ENCODE measurements at regions not wholly inside any gene's neighbourhood (a gene's known extent, or its start where the extent isn't known, plus 50 kb on each side); places are given as distances from the start of the nearest gene placed in this dataset.

DNA sequence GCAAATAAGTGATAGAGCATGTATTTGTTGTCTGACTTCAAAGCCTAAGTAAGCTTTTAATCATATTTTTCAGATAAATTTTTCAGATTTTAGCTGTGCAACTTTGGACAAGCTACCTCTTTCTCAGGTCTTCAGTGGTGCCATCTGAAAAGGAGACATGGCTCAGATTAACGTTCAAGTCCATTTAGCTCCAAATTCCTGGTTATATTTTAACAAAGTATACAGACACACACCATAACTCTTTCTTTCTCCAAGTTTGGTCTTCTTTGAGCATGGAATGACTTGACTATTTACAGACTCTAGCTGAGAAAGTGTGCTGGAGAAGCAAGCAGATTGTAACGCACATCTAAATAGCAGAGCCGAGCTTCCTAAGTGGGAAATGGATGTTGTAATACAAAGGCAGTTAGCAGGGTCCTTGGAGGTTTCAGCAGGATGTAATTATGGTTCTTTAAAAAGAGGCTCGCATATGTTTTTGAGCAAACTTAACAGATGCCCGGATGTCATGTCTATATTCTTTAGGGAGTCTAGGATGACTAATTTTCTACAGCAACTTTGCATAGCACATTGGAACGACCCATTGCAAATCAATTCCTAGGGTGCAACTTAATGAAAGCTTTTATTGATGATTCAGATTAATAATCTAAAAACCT is 128.1 kb upstream of the E2F8 start:
- DNase-seq (ENCODE audit: low read depth): peak; percentile 75

GRCh38 chr11:19366992-19367709 is 126.4 kb upstream of the E2F8 start:
- no peak for DNase-seq (ENCODE audit: low read depth)

DNA sequence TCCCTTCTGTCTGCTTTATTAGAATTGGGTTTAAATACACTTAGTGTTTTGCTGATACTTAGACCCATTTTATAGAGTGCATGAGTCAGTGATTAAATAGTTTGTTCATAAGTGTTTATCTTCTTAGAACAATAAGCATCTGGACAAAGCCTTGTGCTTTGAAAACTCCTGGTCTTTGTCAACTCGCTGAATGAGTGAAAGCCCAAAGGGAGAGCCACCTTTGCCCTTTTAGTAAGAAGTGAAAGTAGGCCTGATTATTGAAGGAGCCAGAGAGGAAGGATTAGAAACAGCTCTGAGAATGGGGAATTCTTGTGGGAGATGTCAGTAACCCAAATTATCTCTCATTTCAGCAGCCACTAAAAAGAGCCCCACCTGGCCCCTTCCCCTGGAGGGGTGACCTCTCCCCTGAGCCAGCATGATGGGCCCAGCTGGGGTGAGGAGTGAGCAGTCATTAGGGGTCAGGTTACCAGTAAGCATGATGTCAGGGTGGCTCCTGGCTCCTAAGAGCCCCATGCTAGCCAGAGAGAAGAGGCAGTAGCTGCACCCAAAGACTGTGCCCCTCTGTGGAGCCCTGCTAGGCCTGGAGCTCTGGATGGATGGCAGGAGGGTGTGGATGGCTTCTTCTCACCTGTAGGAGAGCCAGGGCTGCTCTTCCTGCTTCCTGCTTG is 125.1 kb upstream of the E2F8 start:
- no peak for DNase-seq (ENCODE audit: low read depth)

DNA sequence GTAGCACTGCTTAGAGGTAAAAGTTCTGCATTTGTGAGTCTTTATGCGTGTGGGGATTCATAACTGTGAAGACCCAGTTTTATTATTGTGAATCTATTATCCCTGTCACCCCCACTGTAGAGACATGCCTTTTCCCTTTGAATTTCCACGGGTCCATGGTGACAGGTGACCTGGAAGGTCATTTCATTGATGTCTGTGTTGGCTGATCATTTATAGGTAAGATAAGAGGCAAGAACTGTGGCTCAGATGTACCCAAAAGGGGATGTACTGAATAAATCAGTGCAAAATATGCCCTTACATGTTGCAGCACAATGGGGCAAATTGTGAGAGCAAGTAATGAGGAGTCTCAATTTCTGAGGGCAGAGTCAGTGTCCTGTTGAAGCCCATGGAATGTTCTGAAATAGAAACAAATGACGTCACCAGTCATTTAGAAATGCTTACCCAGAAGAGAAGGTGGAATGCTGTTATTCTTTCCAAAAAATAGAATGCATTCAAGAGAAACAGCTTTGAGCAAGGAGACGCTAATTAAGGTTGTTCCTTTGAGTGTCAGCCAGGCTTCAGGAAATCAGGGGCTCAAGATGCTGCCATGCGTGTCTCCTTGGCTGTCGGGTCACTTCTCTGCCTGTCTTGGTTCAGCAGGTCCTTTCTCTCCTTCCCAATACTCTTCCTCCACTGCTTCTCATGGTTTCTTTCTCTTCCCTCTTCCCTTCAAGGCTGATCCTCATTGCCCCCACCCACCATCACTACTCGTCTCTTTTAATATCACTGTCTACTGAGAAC is 118.7 kb upstream of the E2F8 start:
- no peak for DNase-seq (ENCODE audit: low read depth)

DNA sequence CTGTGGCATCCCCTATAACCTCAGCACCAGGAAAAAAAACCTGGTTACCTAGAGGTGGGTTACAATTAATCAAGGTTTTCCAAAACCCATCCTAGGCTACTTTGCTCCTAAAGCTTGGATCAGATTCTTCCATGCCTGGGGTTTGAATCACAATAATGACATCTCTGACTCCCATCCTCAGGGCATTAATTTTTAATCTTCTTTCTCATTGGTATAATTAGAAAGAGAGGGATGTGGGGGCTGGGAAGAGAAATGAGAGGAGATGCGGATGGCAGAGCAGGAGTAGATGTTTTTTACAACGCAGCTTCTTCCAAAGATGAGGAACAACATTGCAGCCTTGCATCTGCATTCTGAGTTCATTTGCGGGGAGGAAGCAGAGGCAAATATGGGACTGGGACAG is 117.2 kb upstream of the E2F8 start:
- no peak for DNase-seq (ENCODE audit: low read depth)

DNA sequence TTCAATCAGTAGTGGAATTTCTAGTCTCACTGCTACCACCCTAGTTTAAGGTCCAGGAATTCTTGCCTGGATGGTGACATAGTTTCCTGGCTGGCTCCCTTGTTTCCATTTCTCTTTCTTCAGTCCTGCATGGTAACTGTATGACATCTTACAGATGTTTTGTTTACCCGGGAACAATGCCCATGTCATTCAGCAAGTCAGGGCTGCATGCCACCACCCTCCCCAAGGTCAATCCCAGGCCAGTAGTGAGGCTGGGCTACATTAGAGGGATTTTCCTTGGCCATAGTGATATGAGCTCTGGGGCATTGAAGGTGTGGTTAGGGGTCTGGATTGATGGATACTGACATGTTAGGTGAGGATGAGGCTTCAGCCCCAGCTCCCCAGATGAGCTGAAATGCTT is 114.9 kb upstream of the E2F8 start:
- DNase-seq (ENCODE audit: low read depth): no peak

DNA sequence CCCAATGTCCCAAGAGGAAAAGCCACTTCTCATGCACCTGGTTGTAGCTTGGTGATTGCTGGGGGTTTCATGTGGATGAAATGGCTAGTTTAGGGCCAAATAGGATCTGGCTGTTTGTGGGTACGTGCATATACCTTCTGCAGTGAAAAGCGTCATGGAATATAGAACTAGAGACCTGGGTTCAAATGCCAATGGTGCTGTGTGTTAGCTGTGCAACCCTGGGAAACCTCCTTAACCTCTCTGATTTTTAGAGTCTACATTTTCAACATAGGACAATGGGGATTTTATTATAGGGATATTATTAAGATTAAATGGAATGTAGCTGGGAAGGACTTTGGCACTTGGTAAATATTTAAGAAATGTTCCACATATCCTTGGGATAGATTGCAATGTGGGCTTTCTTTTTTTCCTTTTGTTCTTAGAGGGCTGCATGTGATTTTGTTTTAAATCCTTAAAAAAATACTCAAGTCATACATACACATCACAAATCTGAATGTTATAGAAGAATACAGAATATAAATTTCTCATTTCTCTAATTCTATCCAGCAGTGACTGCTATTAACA is 112.6 kb upstream of the E2F8 start:
- DNase-seq (ENCODE audit: low read depth): no peak

- no peak for DNase-seq (ENCODE audit: low read depth)
Measured at GRCh38 chr11:19352771-19353160, 112.0 kb upstream of the E2F8 start.

DNA sequence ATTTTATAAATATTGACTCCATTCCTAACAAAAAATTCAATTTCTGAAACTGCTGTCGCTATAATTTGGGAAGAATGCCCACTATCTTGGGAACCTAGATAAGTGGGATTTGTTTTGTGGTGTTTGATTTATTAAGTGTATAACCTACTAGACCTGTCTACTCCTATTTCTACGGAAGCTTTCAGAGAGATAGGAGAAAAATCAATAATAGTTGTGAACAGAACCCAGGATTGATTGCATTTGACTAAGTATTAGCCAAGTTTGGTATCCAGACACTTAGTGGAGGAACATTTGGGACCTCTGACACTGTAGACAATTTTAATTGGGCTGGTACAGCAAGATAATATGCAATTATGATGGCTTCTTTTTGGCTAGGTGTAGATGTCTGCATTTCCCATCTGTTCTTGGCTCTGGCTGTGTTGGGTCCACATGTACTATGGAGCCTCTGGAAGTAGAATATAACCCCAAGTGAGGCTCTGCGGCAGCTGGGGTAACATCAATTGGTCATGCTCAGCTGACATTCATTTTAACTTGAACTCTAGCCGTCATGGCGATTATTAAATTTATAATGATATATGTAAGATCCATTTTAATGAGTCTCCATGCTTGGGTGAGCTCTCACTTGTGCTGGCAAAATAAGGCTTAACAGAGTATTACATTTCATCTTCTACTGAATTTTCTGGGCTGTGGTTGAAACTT is 111.5 kb upstream of the E2F8 start:
- DNase-seq (ENCODE audit: low read depth): no peak

DNA sequence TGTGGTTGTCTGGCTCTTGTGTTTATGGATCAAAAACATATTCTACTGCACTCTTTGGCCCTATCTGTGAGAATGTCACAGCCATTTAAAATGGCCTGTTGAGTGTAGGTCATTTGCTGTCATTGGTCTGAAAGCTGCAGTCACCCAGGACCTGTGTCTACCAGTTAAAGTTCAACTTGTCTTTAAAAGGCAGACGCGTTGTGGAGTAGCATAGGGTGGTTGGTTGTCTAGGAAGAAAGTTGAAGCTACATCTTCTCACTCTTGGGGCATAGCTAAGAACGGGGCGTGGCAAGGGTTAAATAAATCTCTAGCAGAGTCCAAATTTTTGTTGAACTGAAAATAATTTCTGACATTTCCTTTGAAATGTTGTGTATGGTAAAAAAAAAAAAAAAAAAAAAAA is 110.7 kb upstream of the E2F8 start:
- no peak for DNase-seq (ENCODE audit: low read depth)

- DNase-seq (ENCODE audit: low read depth): no peak
Measured at GRCh38 chr11:19350160-19350559, 109.4 kb upstream of the E2F8 start.

- DNase-seq (ENCODE audit: low read depth): no peak
Measured at GRCh38 chr11:19349340-19350025, 108.7 kb upstream of the E2F8 start.

DNA sequence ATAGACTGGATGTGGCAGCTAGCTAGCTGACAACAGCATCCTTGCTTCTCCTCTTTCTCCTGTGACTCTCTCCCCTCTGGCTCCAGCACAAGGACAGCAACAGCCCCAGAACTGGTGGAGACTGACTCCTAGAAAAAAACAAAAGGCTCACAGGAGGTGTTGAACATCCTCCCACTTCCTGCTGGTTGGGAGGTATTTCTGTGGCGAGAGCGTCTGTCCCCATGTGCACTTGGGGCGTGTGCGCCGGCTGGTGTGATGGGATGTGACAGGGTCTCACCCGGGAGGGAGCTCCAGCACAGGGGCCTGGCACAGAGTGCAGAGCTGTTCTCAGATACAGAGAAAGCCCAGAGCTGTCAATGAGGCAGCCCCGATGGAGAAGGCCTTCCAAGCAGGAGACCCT is 107.2 kb upstream of the E2F8 start:
- no peak for DNase-seq (ENCODE audit: low read depth)

DNA sequence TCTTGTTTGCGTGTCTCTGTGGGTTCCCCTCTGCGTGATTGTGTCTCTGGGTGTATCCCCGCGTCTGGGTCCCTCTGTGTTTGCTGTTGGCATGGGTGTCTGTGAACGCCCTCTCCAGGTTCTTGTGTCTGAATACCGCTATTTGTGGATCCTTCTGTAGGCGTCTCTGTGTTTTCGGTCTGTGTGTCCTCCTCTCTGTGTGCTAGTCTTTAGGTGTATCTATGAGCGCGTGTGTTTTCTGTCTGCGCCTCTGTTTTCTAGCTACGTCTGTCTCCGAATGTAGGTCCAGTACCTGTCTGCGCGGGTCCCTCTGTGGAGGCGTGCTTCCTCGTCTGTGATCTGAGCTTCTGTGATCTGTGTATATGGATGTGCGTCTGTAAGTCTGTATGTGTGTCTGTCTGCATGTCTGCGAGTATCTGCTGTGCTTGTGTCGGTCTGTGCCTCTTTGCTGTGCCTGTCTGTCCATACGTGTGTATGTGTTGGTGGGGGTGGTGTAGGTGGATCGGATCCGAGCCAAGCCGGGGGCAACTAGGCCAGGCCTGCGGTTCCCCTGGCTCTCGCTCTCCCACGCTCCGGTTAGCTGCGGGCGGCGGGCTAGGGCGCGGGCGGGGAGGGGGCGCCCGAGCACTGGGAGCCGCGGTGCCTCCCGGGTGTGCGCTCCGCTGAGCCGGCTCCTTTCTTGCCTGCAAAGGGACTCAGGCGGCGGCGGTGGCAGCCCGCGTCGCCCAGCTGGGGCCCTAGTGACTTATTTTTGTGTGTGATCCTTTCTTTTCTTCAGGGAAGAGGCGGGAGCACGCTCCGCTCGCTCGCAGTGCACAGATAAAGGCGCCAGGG is 105.3 kb upstream of the E2F8 start:
- DNase-seq (ENCODE audit: low read depth): no peak

DNA sequence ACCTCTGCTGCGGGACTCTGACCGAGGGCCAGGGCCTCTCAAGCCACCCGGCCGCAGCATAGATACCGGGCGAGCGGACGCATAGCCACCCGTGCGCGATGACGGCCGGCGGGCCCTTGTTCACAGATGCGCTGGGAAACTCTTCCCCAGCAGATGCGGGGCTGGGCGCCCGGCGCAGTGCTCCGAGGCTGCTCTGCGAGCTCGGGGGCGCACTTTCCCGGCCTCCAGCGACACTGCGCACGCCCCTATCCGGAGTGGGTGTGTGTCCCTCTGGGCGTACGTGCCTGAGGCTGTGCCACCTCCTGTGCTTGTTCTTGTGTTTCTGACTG is 104.7 kb upstream of the E2F8 start:
- no peak for DNase-seq (ENCODE audit: low read depth)

DNA sequence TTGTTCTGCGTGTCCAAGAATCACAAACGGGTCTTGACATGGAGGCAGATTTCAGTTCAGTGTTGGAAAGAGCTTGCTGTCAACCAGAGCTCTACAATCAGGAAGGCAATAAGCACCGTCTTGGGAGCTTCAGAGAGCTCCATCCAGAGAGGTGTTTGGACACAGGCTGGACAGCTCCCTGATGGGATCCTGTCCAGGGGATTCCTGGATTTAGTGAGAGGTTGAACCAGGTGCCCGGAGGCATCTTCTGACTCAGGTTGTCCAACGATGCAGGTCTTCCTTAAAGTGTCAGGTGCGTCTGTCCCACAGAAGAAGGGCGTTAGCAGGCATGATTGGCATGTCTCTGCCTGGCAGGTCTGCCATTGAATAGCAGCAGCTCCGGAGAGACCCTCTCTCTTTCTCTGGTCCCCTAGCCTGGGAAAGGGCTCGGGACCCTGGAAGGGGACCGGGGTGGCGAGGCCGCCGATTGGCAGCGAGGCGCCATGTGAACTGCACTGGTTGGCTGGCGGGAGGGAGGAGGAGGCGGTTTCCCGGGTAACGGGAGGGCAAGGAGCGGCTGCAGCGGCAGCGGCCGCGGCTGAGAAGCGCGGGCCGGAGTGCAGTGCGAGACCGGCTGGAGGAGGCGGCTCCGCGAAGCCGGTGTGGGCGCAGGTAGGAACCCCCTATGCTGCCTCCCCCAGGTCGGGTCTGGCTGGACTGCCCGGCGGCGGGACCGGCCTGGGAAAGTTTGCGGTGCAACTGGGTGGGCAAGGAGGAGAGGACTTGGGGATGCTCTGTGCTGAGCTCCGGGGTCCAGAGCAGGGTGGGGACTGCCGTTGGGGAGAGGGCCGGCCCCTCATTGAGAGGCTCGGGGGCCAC is 104.1 kb upstream of the E2F8 start:
- DNase-seq (ENCODE audit: low read depth): no peak

DNA sequence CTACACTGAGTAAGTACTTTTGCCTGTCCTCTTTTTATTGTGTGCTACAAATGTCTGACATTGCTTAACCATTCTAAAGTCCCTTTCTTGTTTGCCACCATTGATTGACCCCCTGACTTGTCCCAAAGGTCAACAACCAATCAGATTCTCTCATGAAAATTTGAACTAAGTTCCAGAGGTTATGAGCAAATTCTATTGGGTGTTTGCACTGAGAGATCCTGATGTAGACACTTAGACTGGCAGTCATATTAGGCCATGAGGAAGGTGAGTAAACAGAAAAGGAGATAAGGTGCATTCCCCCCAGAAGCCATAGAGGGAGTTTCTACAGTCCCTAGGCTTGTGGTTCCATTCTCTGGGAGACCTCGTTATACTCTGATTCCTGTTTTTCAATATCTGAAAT is 101.3 kb upstream of the E2F8 start:
- no peak for DNase-seq (ENCODE audit: low read depth)

GRCh38 chr11:19338375-19338774 is 97.6 kb upstream of the E2F8 start:
- no peak for DNase-seq (ENCODE audit: low read depth)

DNA sequence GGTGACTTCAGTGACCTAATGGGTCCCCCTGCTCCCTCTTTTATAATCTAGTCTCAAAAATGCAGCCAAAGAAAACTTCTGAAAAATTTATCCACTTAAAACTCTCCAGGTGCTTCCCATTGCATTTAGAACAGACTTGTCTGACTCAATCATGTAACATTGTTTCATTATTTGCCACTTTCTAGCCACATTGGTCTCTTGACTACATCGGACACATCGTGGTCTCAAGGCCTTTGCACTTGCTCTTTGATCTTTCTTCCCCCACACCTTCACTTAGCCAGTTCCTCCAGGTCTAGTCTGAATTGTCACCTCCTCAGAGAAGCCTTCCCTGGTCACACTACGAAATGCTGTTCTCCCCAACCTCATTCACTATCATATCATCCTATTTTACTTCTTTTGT is 97.0 kb upstream of the E2F8 start:
- no peak for DNase-seq (ENCODE audit: low read depth)

All from forelimb muscle (tissue), 1 donor.